Lower lobe of right lung (tissue), 2 donors: ENCODE measurements at regions not wholly inside any gene's neighbourhood (a gene's known extent, or its start where the extent isn't known, plus 50 kb on each side); places are given as distances from the start of the nearest gene placed in this dataset.

Experiments
- ATAC-seq, 2 donors: fragments of 200-7000 bp; cut with Tn5 transposase; one replicate each; pipeline ENCODE4 v1.9.1; 2020 to 2022; ENCODE audit warnings: mild to moderate bottlenecking in 2 of 2, moderate library complexity in 2 of 2
- DNase-seq: peaks from one replicate; pipeline ENCODE4 v3.0.0-alpha.2; 2020
- H3K27ac ChIP-seq: fragments of 200-600 bp; one replicate; pipeline ENCODE4 v1.8.0; 2022
- H3K27me3 ChIP-seq: fragments of 200-600 bp; one replicate; pipeline ENCODE4 v1.8.0; 2022; ENCODE audit warnings: low read depth
- H3K36me3 ChIP-seq: fragments of 200-600 bp; one replicate; pipeline ENCODE4 v1.8.0; 2022; ENCODE audit warnings: mild to moderate bottlenecking
- H3K4me1 ChIP-seq: fragments of 200-600 bp; one replicate; pipeline ENCODE4 v1.8.0; 2022
- H3K4me3 ChIP-seq: fragments of 200-600 bp; one replicate; pipeline ENCODE4 v1.8.0; 2022; ENCODE audit warnings: mild to moderate bottlenecking
- H3K9me3 ChIP-seq: fragments of 200-600 bp; one replicate; pipeline ENCODE4 v1.8.0; 2022
- CTCF ChIP-seq: fragments of 200-600 bp; IDR thresholded peaks from one replicate; pipeline ENCODE4 v1.8.0; 2022; ENCODE audit warnings: antibody characterized with exemption, mild to moderate bottlenecking
- intact Hi-C: fragments of 100-400 bp; cut with DNase I; formaldehyde crosslinking; loops from one replicate; pipeline ENCODE4 v1.11.0; 2022
- donor health status: DM: no; HTN: yes; CAD: no; lungs with severe emphysema.

GRCh38 chr1:56070601-56071000, 508.8 kb downstream of the PLPP3 start:
- no peak for ATAC-seq
- DNase-seq: no peak
- no peaks in the 10 kb centered on the region for H3K27me3 ChIP-seq
- H3K27ac ChIP-seq: no peak overlapping the region
- H3K4me1 ChIP-seq: peaks cover 9% of the 10 kb centered on the region
- no peaks in the 10 kb centered on the region for H3K36me3 ChIP-seq
- no peaks in the 10 kb centered on the region for H3K9me3 ChIP-seq
- no peak for TF ChIP-seq CTCF
- intact Hi-C loops: no loop called here
- no peak overlapping the region for H3K4me3 ChIP-seq

GRCh38 chr1:56069824-56070223, 509.5 kb downstream of the PLPP3 start:
- intact Hi-C loops: no loop called here
- TF ChIP-seq CTCF: no peak
- no peak for ATAC-seq

GRCh38 chr1:56068908-56069307, 510.5 kb downstream of the PLPP3 start:
- intact Hi-C loops: no loop called here
- Histone ChIP-seq H3K27ac (no peak overlapping the region), H3K9me3 (no peaks in the 10 kb centered on the region), H3K27me3 (no peaks in the 10 kb centered on the region), H3K36me3 (no peaks in the 10 kb centered on the region), H3K4me1 (peaks cover 16% of the 10 kb centered on the region), H3K4me3 (no peak overlapping the region)
- TF ChIP-seq CTCF: no peak
- ATAC-seq (no peak), DNase-seq (no peak)

More at GRCh38 chr1:56069824-56070223, 509.5 kb downstream of the PLPP3 start:
- H3K4me1 ChIP-seq: peaks cover 9% of the 10 kb centered on the region
- H3K27me3 ChIP-seq: no peaks in the 10 kb centered on the region
- DNase-seq: no peak
- no peak overlapping the region for H3K27ac ChIP-seq
- no peaks in the 10 kb centered on the region for H3K36me3 ChIP-seq
- H3K4me3 ChIP-seq: no peak overlapping the region
- no peaks in the 10 kb centered on the region for H3K9me3 ChIP-seq

DNA sequence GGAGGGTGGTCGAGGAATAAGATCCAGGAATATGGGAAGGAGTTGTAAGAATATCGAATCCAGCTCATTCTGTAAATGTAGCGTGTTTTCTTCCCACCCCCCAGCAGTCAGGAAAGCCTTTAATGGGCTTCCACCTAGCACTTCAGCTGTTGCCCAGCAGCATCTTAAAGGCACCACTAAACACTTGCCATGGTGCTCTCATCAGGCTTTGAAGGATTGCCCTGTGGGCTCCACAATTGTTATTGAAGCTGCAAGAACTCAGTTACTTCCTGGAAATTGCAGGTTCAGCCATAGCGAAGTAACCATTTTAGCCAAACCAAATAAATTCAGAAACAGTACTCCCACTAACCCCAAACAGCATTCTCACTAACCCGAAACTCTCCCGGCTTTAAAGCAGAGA, 511.2 kb downstream of the PLPP3 start:
- Histone ChIP-seq H3K9me3 (no peaks in the 10 kb centered on the region), H3K27ac (no peak overlapping the region), H3K36me3 (no peaks in the 10 kb centered on the region), H3K4me3 (no peak overlapping the region), H3K27me3 (no peaks in the 10 kb centered on the region), H3K4me1 (peaks cover 13% of the 10 kb centered on the region)
- DNase-seq (no peak), ATAC-seq (no peak)
- TF ChIP-seq CTCF: no peak
- intact Hi-C loops: no loop called here

- Histone ChIP-seq H3K36me3 (no peaks in the 10 kb centered on the region), H3K27me3 (no peaks in the 10 kb centered on the region), H3K27ac (no peak overlapping the region), H3K9me3 (no peaks in the 10 kb centered on the region), H3K4me3 (no peak overlapping the region), H3K4me1 (peaks cover 10% of the 10 kb centered on the region)
- ATAC-seq (no peak), DNase-seq (no peak)
- TF ChIP-seq CTCF: no peak
- intact Hi-C loops: no loop called here
Measured at GRCh38 chr1:56065729-56066128, 513.6 kb downstream of the PLPP3 start.

- Histone ChIP-seq H3K27ac (no peak overlapping the region), H3K27me3 (no peaks in the 10 kb centered on the region), H3K4me3 (no peak overlapping the region), H3K36me3 (no peaks in the 10 kb centered on the region), H3K4me1 (peaks cover 10% of the 10 kb centered on the region), H3K9me3 (no peaks in the 10 kb centered on the region)
- no peak for TF ChIP-seq CTCF
- no peak for ATAC-seq
- intact Hi-C loops: no loop called here
- DNase-seq: no peak
Measured at GRCh38 chr1:56064705-56065104, 514.7 kb downstream of the PLPP3 start.
